GM23248 (cell line): ENCODE measurements at regions not wholly inside any gene's neighbourhood (a gene's known extent, or its start where the extent isn't known, plus 50 kb on each side); places are given as distances from the start of the nearest gene placed in this dataset.

Experiments used
- EZH2 ChIP-seq: fragments of 200-600 bp; sonication (generic); IDR thresholded peaks from 2 replicates; pipeline ENCODE4 v1.6.1; 2018; ENCODE audit warnings: antibody characterized with exemption, mild to moderate bottlenecking; ENCODE audit not compliant: insufficient read depth, poor library complexity, severe bottlenecking
- EZH2phosphoT487 ChIP-seq: fragments of 200-600 bp; sonication (generic); IDR thresholded peaks from 2 replicates; pipeline ENCODE4 v1.6.1; 2018; ENCODE audit warnings: antibody characterized with exemption, moderate library complexity, mild to moderate bottlenecking, low read depth; ENCODE audit not compliant: insufficient read depth

DNA sequence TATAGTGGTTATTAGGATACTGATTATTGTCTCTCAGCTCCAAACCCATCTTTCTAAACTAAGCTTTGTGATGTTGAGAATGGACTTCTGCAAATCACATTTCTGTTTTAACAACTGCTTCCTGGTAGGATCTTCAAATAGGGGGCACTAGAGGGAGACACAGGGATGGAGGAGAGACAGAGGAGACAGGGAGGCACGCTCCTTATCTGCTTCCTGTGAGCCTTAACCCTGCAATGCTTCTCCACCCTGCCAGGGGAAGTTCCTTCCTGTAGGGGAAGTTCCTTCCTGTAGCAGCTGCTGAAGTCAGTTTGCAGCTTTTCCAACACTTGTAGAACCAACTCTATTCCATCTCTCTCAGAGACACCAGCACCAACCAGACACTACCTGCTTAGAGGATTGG, 847.2 kb downstream of the CCSER2 start:
- TF ChIP-seq EZH2phosphoT487 (no peak), EZH2 (no peak)
